Stimulated activated CD4-positive, alpha-beta T cell treated with anti-CD3 and anti-CD28 coated beads, Interleukin-2, amount 100 ng/mL, for 4 hours (primary cell): ENCODE measurements at regions not wholly inside any gene's neighbourhood (a gene's known extent, or its start where the extent isn't known, plus 50 kb on each side); places are given as distances from the start of the nearest gene placed in this dataset.

Source experiments
- DNase-seq: peaks from one replicate; pipeline ENCODE4 v3.0.0-alpha.2; 2020; ENCODE audit warnings: low read depth

GRCh38 chr2:145832681-145833080, 1312.8 kb upstream of the ZEB2 start:
- DNase-seq, result no peak

GRCh38 chr2:145829931-145830330, 1310.0 kb upstream of the ZEB2 start:
- DNase-seq, result no peak

GRCh38 chr2:145827235-145827634, 1307.3 kb upstream of the ZEB2 start:
- DNase-seq, result no peak

GRCh38 chr2:145824384-145824783, 1304.5 kb upstream of the ZEB2 start:
- no peak for DNase-seq

GRCh38 chr2:145822892-145823534, 1303.1 kb upstream of the ZEB2 start:
- DNase-seq, result no peak

- DNase-seq, result no peak
Measured at GRCh38 chr2:145820651-145821050, 1300.7 kb upstream of the ZEB2 start.

GRCh38 chr2:145818890-145819504, 1299.1 kb upstream of the ZEB2 start:
- DNase-seq, result no peak

GRCh38 chr2:145815933-145816332, 1296.0 kb upstream of the ZEB2 start:
- no peak for DNase-seq

GRCh38 chr2:145813481-145813880, 1293.6 kb upstream of the ZEB2 start:
- DNase-seq, result no peak

- DNase-seq, result no peak
Measured at GRCh38 chr2:145812165-145812554, 1292.2 kb upstream of the ZEB2 start.

GRCh38 chr2:145811276-145812164, 1291.6 kb upstream of the ZEB2 start:
- DNase-seq, result no peak

GRCh38 chr2:145807968-145808367, 1288.0 kb upstream of the ZEB2 start:
- DNase-seq, result no peak

GRCh38 chr2:145807554-145807953, 1287.6 kb upstream of the ZEB2 start:
- DNase-seq, result no peak

GRCh38 chr2:145806546-145806945, 1286.6 kb upstream of the ZEB2 start:
- DNase-seq, result no peak

GRCh38 chr2:145802133-145802532, 1282.2 kb upstream of the ZEB2 start:
- no peak for DNase-seq

- no peak for DNase-seq
Measured at GRCh38 chr2:145801210-145801609, 1281.3 kb upstream of the ZEB2 start.

GRCh38 chr2:145800151-145801091, 1280.5 kb upstream of the ZEB2 start:
- no peak for DNase-seq

- no peak for DNase-seq
Measured at GRCh38 chr2:145799595-145800108, 1279.7 kb upstream of the ZEB2 start.

GRCh38 chr2:145798419-145798818, 1278.5 kb upstream of the ZEB2 start:
- no peak for DNase-seq

- DNase-seq, result no peak
Measured at GRCh38 chr2:145797692-145798091, 1277.8 kb upstream of the ZEB2 start.

- no peak for DNase-seq
Measured at GRCh38 chr2:145792745-145793144, 1272.8 kb upstream of the ZEB2 start.

GRCh38 chr2:145789636-145790035, 1269.7 kb upstream of the ZEB2 start:
- no peak for DNase-seq
